Right atrium auricular region (tissue), 2 donors: ENCODE measurements at regions not wholly inside any gene's neighbourhood (a gene's known extent, or its start where the extent isn't known, plus 50 kb on each side); places are given as distances from the start of the nearest gene placed in this dataset.
"Not testable (repeated sequence)": the region's sequence is repeated elsewhere in the genome, so short reads cannot be mapped to it uniquely, and the experiment has no call there.

ENCODE experiments used
- DNase-seq: peaks from one replicate; pipeline ENCODE4 v3.0.0-alpha.2; 2019; ENCODE audit warnings: low spot score
- H3K27ac ChIP-seq, 2 donors: fragments of 200-600 bp; sonication (generic); 1 replicate in 1 of 2; 2 replicates in 1 of 2; pipeline ENCODE4 v1.5.1; 2016 to 2019
- H3K27me3 ChIP-seq, 2 donors: fragments of 200-600 bp; sonication (generic); one replicate each; pipeline versions ENCODE4 v1.5.1 to v1.6.0; 2017 to 2019
- H3K36me3 ChIP-seq: fragments of 200-600 bp; sonication (generic); one replicate; pipeline ENCODE4 v1.5.1; 2016
- H3K4me1 ChIP-seq, 2 donors: fragments of 200-600 bp; sonication (generic); one replicate each; pipeline versions ENCODE4 v1.5.1 to v1.6.0; 2017 to 2019
- H3K4me3 ChIP-seq, 2 donors: fragments of 200-600 bp; sonication (generic); 1 replicate in 1 of 2; 2 replicates in 1 of 2; pipeline ENCODE4 v1.5.1; 2017 to 2019; ENCODE audit warnings: mild to moderate bottlenecking in 1 of 2, moderate library complexity in 1 of 2
- H3K9me3 ChIP-seq, 2 donors: fragments of 200-600 bp; sonication (generic); one replicate each; pipeline ENCODE4 v1.5.1; 2019
- CTCF ChIP-seq, 2 donors: fragments of 200-600 bp; sonication (generic); IDR thresholded peaks; one replicate each; pipeline ENCODE4 v1.5.1; 2019; ENCODE audit warnings: antibody characterized with exemption in 2 of 2

GRCh38 chr10:121393522-121393921, 204.7 kb downstream of the FGFR2 start:
- peaks cover 0 to 8% of the 10 kb centered on the region in 2 donors for H3K4me1 ChIP-seq
- TF ChIP-seq CTCF (IDR thresholded peaks at IDR 0.05), result no peak

GRCh38 chr10:121400507-121400906, 197.7 kb downstream of the FGFR2 start:
- not testable (repeated sequence) for H3K27me3 ChIP-seq, H3K9me3 ChIP-seq, H3K27ac ChIP-seq, DNase-seq, H3K36me3 ChIP-seq, H3K4me3 ChIP-seq, H3K4me1 ChIP-seq

More at GRCh38 chr10:121393522-121393921, 204.7 kb downstream of the FGFR2 start:
- Histone ChIP-seq H3K27me3 (no peaks in the 10 kb centered on the region), H3K4me3 (no peak overlapping the region), H3K36me3 (no peaks in the 10 kb centered on the region), H3K27ac (no peak overlapping the region), H3K9me3 (no peaks in the 10 kb centered on the region)
- DNase-seq, result no peak

GRCh38 chr10:121403527-121403926, 194.7 kb downstream of the FGFR2 start:
- no peaks in the 10 kb centered on the region for H3K27me3 ChIP-seq
- H3K4me3 ChIP-seq, result no peak overlapping the region
- H3K9me3 ChIP-seq, result no peaks in the 10 kb centered on the region
- H3K4me1 ChIP-seq, result peaks cover 0 to 6% of the 10 kb centered on the region in 2 donors
- TF ChIP-seq CTCF (IDR thresholded peaks at IDR 0.05), result no peak
- H3K27ac ChIP-seq, result no peak overlapping the region
- no peak for DNase-seq
- no peaks in the 10 kb centered on the region for H3K36me3 ChIP-seq

- no peak overlapping the region for H3K4me3 ChIP-seq
- no peak for TF ChIP-seq CTCF (IDR thresholded peaks at IDR 0.05)
- H3K27ac ChIP-seq, result no peak overlapping the region
- DNase-seq, result no peak
- H3K36me3 ChIP-seq, result no peaks in the 10 kb centered on the region
- peaks cover 0 to 6% of the 10 kb centered on the region in 2 donors for H3K4me1 ChIP-seq
- no peaks in the 10 kb centered on the region for H3K27me3 ChIP-seq
- no peaks in the 10 kb centered on the region for H3K9me3 ChIP-seq
Observed at GRCh38 chr10:121404611-121405010, 193.6 kb downstream of the FGFR2 start.

GRCh38 chr10:121405096-121405495, 193.1 kb downstream of the FGFR2 start:
- no peaks in the 10 kb centered on the region for H3K27me3 ChIP-seq
- no peak overlapping the region for H3K4me3 ChIP-seq
- TF ChIP-seq CTCF (IDR thresholded peaks at IDR 0.05), result no peak
- no peaks in the 10 kb centered on the region for H3K36me3 ChIP-seq
- no peaks in the 10 kb centered on the region for H3K9me3 ChIP-seq
- H3K4me1 ChIP-seq, result peaks cover 0 to 6% of the 10 kb centered on the region in 2 donors
- H3K27ac ChIP-seq, result no peak overlapping the region
- no peak for DNase-seq

GRCh38 chr10:121405549-121405948, 192.7 kb downstream of the FGFR2 start:
- H3K27ac ChIP-seq, result no peak overlapping the region
- no peak for TF ChIP-seq CTCF (IDR thresholded peaks at IDR 0.05)
- DNase-seq, result no peak

More at GRCh38 chr10:121405549-121405948, 192.7 kb downstream of the FGFR2 start:
- Histone ChIP-seq H3K4me3 (no peak overlapping the region), H3K36me3 (no peaks in the 10 kb centered on the region), H3K27me3 (no peaks in the 10 kb centered on the region), H3K9me3 (no peaks in the 10 kb centered on the region), H3K4me1 (peaks cover 0 to 6% of the 10 kb centered on the region in 2 donors)
